Breast epithelium (tissue), 3 donors: ENCODE measurements at regions not wholly inside any gene's neighbourhood (a gene's known extent, or its start where the extent isn't known, plus 50 kb on each side); places are given as distances from the start of the nearest gene placed in this dataset.

Source experiments
- CTCF ChIP-seq, 3 donors: fragments of 450-650 bp; IDR thresholded peaks; one replicate each; pipeline ENCODE4 v1.5.1; 2016 to 2017; ENCODE audit warnings: antibody characterized with exemption in 3 of 3, mild to moderate bottlenecking in 3 of 3, moderate library complexity in 3 of 3
- POLR2AphosphoS5 ChIP-seq, 3 donors: sonication (generic); formaldehyde crosslinking; IDR thresholded peaks; one replicate each; pipeline ENCODE4 v1.6.1; 2017; ENCODE audit warnings: antibody characterized with exemption in 3 of 3

GRCh38 chr1:87739704-87740103 is 411.0 kb downstream of the LMO4 start:
- no peak for TF ChIP-seq CTCF (IDR thresholded peaks at IDR 0.05)
- no peak for TF ChIP-seq POLR2AphosphoS5 (IDR thresholded peaks at IDR 0.05)
